HS-27A (cell line): ENCODE measurements at regions not wholly inside any gene's neighbourhood (a gene's known extent, or its start where the extent isn't known, plus 50 kb on each side); places are given as distances from the start of the nearest gene placed in this dataset.
A peak's percentile ranks its signal among the peaks of the same experiment; 100 is the strongest.

Experiments used
- DNase-seq: peaks from one replicate; pipeline ENCODE4 v3.0.0-alpha.2; 2012; ENCODE audit warnings: low read depth, missing footprints

- DNase-seq: no peak
These were observed 251.9 kb upstream of the LRRC7 start for GRCh38 chr1:69315823-69316222.

- DNase-seq: no peak
These were observed 248.4 kb upstream of the LRRC7 start for GRCh38 chr1:69319287-69319686.

- DNase-seq: no peak
These were observed 246.9 kb upstream of the LRRC7 start for GRCh38 chr1:69320757-69321211.

GRCh38 chr1:69321311-69321710 is 246.4 kb upstream of the LRRC7 start:
- DNase-seq: no peak

GRCh38 chr1:69328186-69328585 is 239.5 kb upstream of the LRRC7 start:
- DNase-seq: no peak

- DNase-seq: no peak
These were observed 204.5 kb upstream of the LRRC7 start for GRCh38 chr1:69363236-69363635.

- DNase-seq: no peak
These were observed 194.2 kb upstream of the LRRC7 start for GRCh38 chr1:69373520-69373919.

- DNase-seq: no peak
These were observed 191.3 kb upstream of the LRRC7 start for GRCh38 chr1:69376408-69376807.

- no peak for DNase-seq
These were observed 190.2 kb upstream of the LRRC7 start for GRCh38 chr1:69377507-69377906.

- no peak for DNase-seq
These were observed 179.7 kb upstream of the LRRC7 start for GRCh38 chr1:69388044-69388443.

- no peak for DNase-seq
These were observed 167.6 kb upstream of the LRRC7 start for GRCh38 chr1:69400128-69400527.

GRCh38 chr1:69401879-69402278 is 165.8 kb upstream of the LRRC7 start:
- DNase-seq: peak; percentile 77

GRCh38 chr1:69403756-69404320 is 163.9 kb upstream of the LRRC7 start:
- no peak for DNase-seq

- DNase-seq: peak; percentile 66
These were observed 163.2 kb upstream of the LRRC7 start for GRCh38 chr1:69404486-69404885.

- no peak for DNase-seq
These were observed 161.5 kb upstream of the LRRC7 start for GRCh38 chr1:69406244-69406643.

GRCh38 chr1:69409731-69410456 is 157.8 kb upstream of the LRRC7 start:
- no peak for DNase-seq

- no peak for DNase-seq
These were observed 157.3 kb upstream of the LRRC7 start for GRCh38 chr1:69410457-69410850.

- no peak for DNase-seq
These were observed 156.8 kb upstream of the LRRC7 start for GRCh38 chr1:69410893-69411292.

GRCh38 chr1:69411617-69412016 is 156.1 kb upstream of the LRRC7 start:
- no peak for DNase-seq

GRCh38 chr1:69413129-69413528 is 154.6 kb upstream of the LRRC7 start:
- no peak for DNase-seq

- no peak for DNase-seq
These were observed 153.1 kb upstream of the LRRC7 start for GRCh38 chr1:69414574-69414973.

GRCh38 chr1:69421286-69421685 is 146.4 kb upstream of the LRRC7 start:
- peak; percentile 64 for DNase-seq

- no peak for DNase-seq
These were observed 141.9 kb upstream of the LRRC7 start for GRCh38 chr1:69425871-69426270.

GRCh38 chr1:69426401-69426800 is 141.3 kb upstream of the LRRC7 start:
- no peak for DNase-seq
